ENCODE measurements at regions not wholly inside any gene's neighbourhood (a gene's known extent, or its start where the extent isn't known, plus 50 kb on each side); places are given as distances from the start of the nearest gene placed in this dataset.

GRCh38 chr19:7417671-7418324, 69.1 kb downstream of the ARHGEF18 start:
- no peaks in the 10 kb centered on the region for H3K27me3 ChIP-seq (ENCODE audit: control insufficient read depth in 3 of 3, insufficient read depth in 3 of 3, low read length in 3 of 3)
- no peaks in the 10 kb centered on the region for H3K9me3 ChIP-seq (ENCODE audit: control insufficient read depth in 2 of 2, insufficient read depth in 1 of 2, low read depth in 1 of 2, low read length in 1 of 2)
- no peak for DNase-seq
- no peak overlapping the region for H3K27ac ChIP-seq (ENCODE audit: low read depth in 1 of 3, low read length in 2 of 3)
- peaks cover 0 to 5% (median 4%) of the 10 kb centered on the region in 3 donors for H3K4me1 ChIP-seq (ENCODE audit: control insufficient read depth in 3 of 3, insufficient read depth in 2 of 3, low read depth in 1 of 3, low read length in 2 of 3)
- peaks cover 0 to 53% (median 3%) of the 10 kb centered on the region in 3 donors for H3K36me3 ChIP-seq (ENCODE audit: control insufficient read depth in 3 of 3, insufficient read depth in 2 of 3, low read depth in 1 of 3, low read length in 3 of 3)
- 89 to 90% (median 90%) methylated on average over 9 of the region's 9 CpGs for WGBS, 3 donors
- no peak for FAIRE-seq
- no peak overlapping the region for H3K4me3 ChIP-seq (ENCODE audit: low read depth in 1 of 3, low read length in 3 of 3)

- no peaks in the 10 kb centered on the region for H3K27me3 ChIP-seq (ENCODE audit: control insufficient read depth in 3 of 3, insufficient read depth in 3 of 3, low read length in 3 of 3)
- H3K27ac ChIP-seq (ENCODE audit: low read depth in 1 of 3, low read length in 2 of 3): no peak overlapping the region
- 88 to 94% (median 93%) methylated on average over 8 to 9 of the region's 9 CpGs for WGBS, 3 donors
- H3K4me3 ChIP-seq (ENCODE audit: low read depth in 1 of 3, low read length in 3 of 3): no peak overlapping the region
- DNase-seq: no peak
- H3K4me1 ChIP-seq (ENCODE audit: control insufficient read depth in 3 of 3, insufficient read depth in 2 of 3, low read depth in 1 of 3, low read length in 2 of 3): peaks cover 0 to 5% (median 4%) of the 10 kb centered on the region in 3 donors
- no peak for FAIRE-seq
- peaks cover 0 to 54% (median 3%) of the 10 kb centered on the region in 3 donors for H3K36me3 ChIP-seq (ENCODE audit: control insufficient read depth in 3 of 3, insufficient read depth in 2 of 3, low read depth in 1 of 3, low read length in 3 of 3)
- H3K9me3 ChIP-seq (ENCODE audit: control insufficient read depth in 2 of 2, insufficient read depth in 1 of 2, low read depth in 1 of 2, low read length in 1 of 2): no peaks in the 10 kb centered on the region
Measured at GRCh38 chr19:7418596-7418995, 69.9 kb downstream of the ARHGEF18 start.

- Histone ChIP-seq H3K4me1 (ENCODE audit: control insufficient read depth in 3 of 3, insufficient read depth in 2 of 3, low read depth in 1 of 3, low read length in 2 of 3) (peaks cover 0 to 5% (median 4%) of the 10 kb centered on the region in 3 donors), H3K9me3 (ENCODE audit: control insufficient read depth in 2 of 2, insufficient read depth in 1 of 2, low read depth in 1 of 2, low read length in 1 of 2) (no peaks in the 10 kb centered on the region), H3K27me3 (ENCODE audit: control insufficient read depth in 3 of 3, insufficient read depth in 3 of 3, low read length in 3 of 3) (no peaks in the 10 kb centered on the region), H3K36me3 (ENCODE audit: control insufficient read depth in 3 of 3, insufficient read depth in 2 of 3, low read depth in 1 of 3, low read length in 3 of 3) (peaks cover 0 to 54% (median 3%) of the 10 kb centered on the region in 3 donors), H3K4me3 (ENCODE audit: low read depth in 1 of 3, low read length in 3 of 3) (no peak overlapping the region), H3K27ac (ENCODE audit: low read depth in 1 of 3, low read length in 2 of 3) (no peak overlapping the region)
- no peak for FAIRE-seq
- no peak for DNase-seq
- WGBS, 3 donors: 94 to 97% (median 96%) methylated on average over 10 to 12 of the region's 12 CpGs
Measured at GRCh38 chr19:7419153-7419552, 69.7 kb downstream of the PEX11G start.

DNA sequence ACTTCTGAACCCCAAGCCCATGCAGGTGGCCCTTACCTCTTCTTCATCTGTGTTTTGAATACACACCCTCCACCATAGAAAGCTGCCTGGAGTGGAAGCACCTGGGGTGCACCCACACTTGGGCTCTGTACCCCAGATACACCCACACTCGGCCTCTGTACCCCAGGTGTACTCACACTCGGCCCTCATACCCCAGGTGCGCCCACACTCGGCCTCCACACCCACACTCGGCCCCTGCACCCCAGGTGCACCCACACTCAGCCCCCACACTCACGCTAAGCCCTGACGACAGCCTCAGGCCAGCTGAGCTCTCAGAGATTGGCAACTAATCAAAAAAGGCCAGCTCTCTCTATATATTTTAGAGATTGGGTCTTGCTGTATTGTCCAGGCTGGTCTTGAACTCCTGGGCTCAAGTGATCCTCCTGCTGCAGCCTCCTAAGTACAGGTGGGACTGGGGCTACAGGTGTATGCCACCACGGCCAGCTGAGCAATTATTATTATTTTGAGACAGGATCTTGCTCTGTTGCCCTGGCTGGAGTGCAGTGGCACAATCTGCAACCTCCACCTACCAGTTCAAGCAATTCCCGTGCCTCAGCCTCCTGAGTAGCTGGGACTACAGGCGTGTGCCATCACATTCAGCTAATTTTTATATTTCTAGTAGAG, 68.9 kb downstream of the PEX11G start:
- FAIRE-seq: no peak
- H3K27me3 ChIP-seq (ENCODE audit: control insufficient read depth in 3 of 3, insufficient read depth in 3 of 3, low read length in 3 of 3): no peaks in the 10 kb centered on the region
- H3K4me1 ChIP-seq (ENCODE audit: control insufficient read depth in 3 of 3, insufficient read depth in 2 of 3, low read depth in 1 of 3, low read length in 2 of 3): peaks cover 0 to 5% (median 5%) of the 10 kb centered on the region in 3 donors
- no peaks in the 10 kb centered on the region for H3K9me3 ChIP-seq (ENCODE audit: control insufficient read depth in 2 of 2, insufficient read depth in 1 of 2, low read depth in 1 of 2, low read length in 1 of 2)
- WGBS, 3 donors: 85 to 94% (median 92%) methylated on average over 10 of the region's 10 CpGs
- H3K4me3 ChIP-seq (ENCODE audit: low read depth in 1 of 3, low read length in 3 of 3): no peak overlapping the region
- no peak for DNase-seq
- H3K36me3 ChIP-seq (ENCODE audit: control insufficient read depth in 3 of 3, insufficient read depth in 2 of 3, low read depth in 1 of 3, low read length in 3 of 3): peaks cover 0 to 54% (median 3%) of the 10 kb centered on the region in 3 donors
- no peak overlapping the region for H3K27ac ChIP-seq (ENCODE audit: low read depth in 1 of 3, low read length in 2 of 3)

GRCh38 chr19:7421941-7422744, 66.7 kb downstream of the PEX11G start:
- DNase-seq: no peak
- no peaks in the 10 kb centered on the region for H3K27me3 ChIP-seq (ENCODE audit: control insufficient read depth in 3 of 3, insufficient read depth in 3 of 3, low read length in 3 of 3)
- WGBS, 3 donors: 84 to 89% (median 87%) methylated on average over 17 of the region's 17 CpGs
- peaks cover 0 to 61% (median 3%) of the 10 kb centered on the region in 3 donors for H3K36me3 ChIP-seq (ENCODE audit: control insufficient read depth in 3 of 3, insufficient read depth in 2 of 3, low read depth in 1 of 3, low read length in 3 of 3)
- no peak overlapping the region for H3K27ac ChIP-seq (ENCODE audit: low read depth in 1 of 3, low read length in 2 of 3)
- H3K9me3 ChIP-seq (ENCODE audit: control insufficient read depth in 2 of 2, insufficient read depth in 1 of 2, low read depth in 1 of 2, low read length in 1 of 2): no peaks in the 10 kb centered on the region
- peaks cover 0 to 10% (median 0%) of the 10 kb centered on the region in 3 donors for H3K4me1 ChIP-seq (ENCODE audit: control insufficient read depth in 3 of 3, insufficient read depth in 2 of 3, low read depth in 1 of 3, low read length in 2 of 3)
- FAIRE-seq: no peak
- H3K4me3 ChIP-seq (ENCODE audit: low read depth in 1 of 3, low read length in 3 of 3): no peak overlapping the region
